ENCODE measurements at regions not wholly inside any gene's neighbourhood (a gene's known extent, or its start where the extent isn't known, plus 50 kb on each side); places are given as distances from the start of the nearest gene placed in this dataset.

GRCh38 chr7:33770576-33770975 lies 134.8 kb upstream of the BMPER start:
- no peaks in the 10 kb centered on the region for H3K27me3 Mint-ChIP-seq
- no peak overlapping the region for H3K27ac Mint-ChIP-seq
- POLR2A ChIA-PET = no interaction called here
- H3K36me3 Mint-ChIP-seq = no peaks in the 10 kb centered on the region
- DNase-seq (no peak), ATAC-seq (no peak)
- no peaks in the 10 kb centered on the region for H3K4me1 Mint-ChIP-seq
- no peaks in the 10 kb centered on the region for H3K9me3 Mint-ChIP-seq
- no peak overlapping the region for H3K4me3 Mint-ChIP-seq

GRCh38 chr7:33771422-33771821 lies 133.9 kb upstream of the BMPER start:
- DNase-seq (no peak), ATAC-seq (no peak)
- Mint-ChIP-seq H3K36me3 (no peaks in the 10 kb centered on the region), H3K9me3 (no peaks in the 10 kb centered on the region), H3K4me3 (no peak overlapping the region), H3K27me3 (no peaks in the 10 kb centered on the region), H3K27ac (no peak overlapping the region), H3K4me1 (no peaks in the 10 kb centered on the region)
- POLR2A ChIA-PET = no interaction called here

GRCh38 chr7:33773053-33773452 lies 132.3 kb upstream of the BMPER start:
- Mint-ChIP-seq H3K4me1 (no peaks in the 10 kb centered on the region), H3K9me3 (no peaks in the 10 kb centered on the region), H3K36me3 (no peaks in the 10 kb centered on the region), H3K27ac (no peak overlapping the region), H3K27me3 (no peaks in the 10 kb centered on the region), H3K4me3 (no peak overlapping the region)
- ATAC-seq (no peak), DNase-seq (no peak)
- POLR2A ChIA-PET = no interaction called here

GRCh38 chr7:33774762-33775523 lies 130.4 kb upstream of the BMPER start:
- Mint-ChIP-seq H3K36me3 (peaks cover 0 to 2% (median 0%) of the 10 kb centered on the region in 3 donors), H3K27me3 (no peaks in the 10 kb centered on the region), H3K27ac (no peak overlapping the region), H3K4me1 (no peaks in the 10 kb centered on the region), H3K9me3 (no peaks in the 10 kb centered on the region), H3K4me3 (no peak overlapping the region)
- ATAC-seq (no peak), DNase-seq (no peak)
- POLR2A ChIA-PET = no interaction called here

- no peak for DNase-seq
- H3K4me1 Mint-ChIP-seq = no peaks in the 10 kb centered on the region
- no peaks in the 10 kb centered on the region for H3K9me3 Mint-ChIP-seq
- peaks cover 0 to 2% (median 0%) of the 10 kb centered on the region in 3 donors for H3K36me3 Mint-ChIP-seq
- POLR2A ChIA-PET = no interaction called here
- ATAC-seq = no peak
- H3K27me3 Mint-ChIP-seq = no peaks in the 10 kb centered on the region
- H3K4me3 Mint-ChIP-seq = no peak overlapping the region
- no peak overlapping the region for H3K27ac Mint-ChIP-seq
Measured at GRCh38 chr7:33775790-33776189, 129.5 kb upstream of the BMPER start.

GRCh38 chr7:33776788-33777187 lies 128.6 kb upstream of the BMPER start:
- no peaks in the 10 kb centered on the region for H3K4me1 Mint-ChIP-seq
- no peak overlapping the region for H3K4me3 Mint-ChIP-seq
- no peaks in the 10 kb centered on the region for H3K27me3 Mint-ChIP-seq
- peaks cover 0 to 5% (median 3%) of the 10 kb centered on the region in 3 donors for H3K36me3 Mint-ChIP-seq
- peaks cover 0 to 2% (median 0%) of the 10 kb centered on the region in 9 donors for H3K9me3 Mint-ChIP-seq
- no peak overlapping the region for H3K27ac Mint-ChIP-seq
- DNase-seq (no peak), ATAC-seq (no peak)
- POLR2A ChIA-PET = no interaction called here

- H3K36me3 Mint-ChIP-seq = peaks cover 0 to 7% (median 5%) of the 10 kb centered on the region in 3 donors
- no peak for ATAC-seq
- DNase-seq = no peak
- POLR2A ChIA-PET = no interaction called here
- H3K4me3 Mint-ChIP-seq = no peak overlapping the region
- H3K27me3 Mint-ChIP-seq = no peaks in the 10 kb centered on the region
- peaks cover 0 to 3% (median 0%) of the 10 kb centered on the region in 9 donors for H3K9me3 Mint-ChIP-seq
- no peaks in the 10 kb centered on the region for H3K4me1 Mint-ChIP-seq
- H3K27ac Mint-ChIP-seq = no peak overlapping the region
Measured at GRCh38 chr7:33778195-33778594, 127.1 kb upstream of the BMPER start.

GRCh38 chr7:33779216-33779615 lies 126.1 kb upstream of the BMPER start:
- Mint-ChIP-seq H3K27ac (no peak overlapping the region), H3K4me3 (no peak overlapping the region), H3K9me3 (peaks cover 0 to 3% (median 0%) of the 10 kb centered on the region in 9 donors), H3K4me1 (no peaks in the 10 kb centered on the region), H3K27me3 (no peaks in the 10 kb centered on the region), H3K36me3 (peaks cover 0 to 7% (median 5%) of the 10 kb centered on the region in 3 donors)
- DNase-seq (no peak), ATAC-seq (no peak)
- POLR2A ChIA-PET = no interaction called here

- DNase-seq = no peak
- Mint-ChIP-seq H3K4me1 (no peaks in the 10 kb centered on the region), H3K36me3 (peaks cover 0 to 7% (median 7%) of the 10 kb centered on the region in 3 donors), H3K4me3 (no peak overlapping the region), H3K27me3 (no peaks in the 10 kb centered on the region), H3K9me3 (peaks cover 0 to 3% (median 0%) of the 10 kb centered on the region in 9 donors), H3K27ac (no peak overlapping the region)
- POLR2A ChIA-PET = no interaction called here
- no peak for ATAC-seq
Measured at GRCh38 chr7:33781167-33781566, 124.2 kb upstream of the BMPER start.

GRCh38 chr7:33781796-33782195 lies 123.5 kb upstream of the BMPER start:
- H3K36me3 Mint-ChIP-seq = peaks cover 0 to 7% (median 7%) of the 10 kb centered on the region in 3 donors

GRCh38 chr7:33784000-33784399 lies 121.3 kb upstream of the BMPER start:
- no peak overlapping the region for H3K4me3 Mint-ChIP-seq
- no peaks in the 10 kb centered on the region for H3K4me1 Mint-ChIP-seq
- POLR2A ChIA-PET = no interaction called here
- ATAC-seq (no peak), DNase-seq (no peak)
- H3K9me3 Mint-ChIP-seq = peaks cover 0 to 3% (median 0%) of the 10 kb centered on the region in 9 donors
- no peaks in the 10 kb centered on the region for H3K27me3 Mint-ChIP-seq
- peaks cover 0 to 7% (median 7%) of the 10 kb centered on the region in 3 donors for H3K36me3 Mint-ChIP-seq
- no peak overlapping the region for H3K27ac Mint-ChIP-seq

More at GRCh38 chr7:33781796-33782195, 123.5 kb upstream of the BMPER start:
- H3K9me3 Mint-ChIP-seq = peaks cover 0 to 3% (median 0%) of the 10 kb centered on the region in 9 donors
- POLR2A ChIA-PET = no interaction called here
- ATAC-seq (no peak), DNase-seq (no peak)
- H3K27me3 Mint-ChIP-seq = no peaks in the 10 kb centered on the region
- H3K27ac Mint-ChIP-seq = peak overlapping the region in 1 of 10 donors; percentile 73
- no peaks in the 10 kb centered on the region for H3K4me1 Mint-ChIP-seq
- no peak overlapping the region for H3K4me3 Mint-ChIP-seq

GRCh38 chr7:33788531-33788930 lies 116.8 kb upstream of the BMPER start:
- no peak for DNase-seq

GRCh38 chr7:33789871-33790630 lies 115.3 kb upstream of the BMPER start:
- ATAC-seq (no peak), DNase-seq (no peak)
- Mint-ChIP-seq H3K4me1 (no peaks in the 10 kb centered on the region), H3K27me3 (no peaks in the 10 kb centered on the region), H3K27ac (no peak overlapping the region), H3K9me3 (no peaks in the 10 kb centered on the region), H3K36me3 (peaks cover 0 to 3% (median 0%) of the 10 kb centered on the region in 3 donors), H3K4me3 (no peak overlapping the region)
- POLR2A ChIA-PET = no interaction called here

More at GRCh38 chr7:33788531-33788930, 116.8 kb upstream of the BMPER start:
- POLR2A ChIA-PET = no interaction called here
- no peak overlapping the region for H3K4me3 Mint-ChIP-seq
- no peaks in the 10 kb centered on the region for H3K27me3 Mint-ChIP-seq
- no peaks in the 10 kb centered on the region for H3K9me3 Mint-ChIP-seq
- no peaks in the 10 kb centered on the region for H3K4me1 Mint-ChIP-seq
- ATAC-seq = no peak
- no peak overlapping the region for H3K27ac Mint-ChIP-seq
- peaks cover 0 to 3% (median 0%) of the 10 kb centered on the region in 3 donors for H3K36me3 Mint-ChIP-seq
